K562 (cell line): ENCODE measurements at regions not wholly inside any gene's neighbourhood (a gene's known extent, or its start where the extent isn't known, plus 50 kb on each side); places are given as distances from the start of the nearest gene placed in this dataset.

Experiments used
- CREB5 ChIP-seq: fragments of 250-450 bp; sonication (Bioruptor Pico); IDR thresholded peaks from 2 replicates; pipeline ENCODE4 v1.5.0; 2020; ENCODE audit warnings: mild to moderate bottlenecking
- EP300 ChIP-seq: IDR thresholded peaks from 2 replicates; pipeline ENCODE4 v1.6.1; 2012; ENCODE audit warnings: low read length, improper control_type of control experiment
- NR1H2 ChIP-seq: sonication (generic); formaldehyde crosslinking; IDR thresholded peaks from 2 replicates; pipeline ENCODE4 v1.4.0; 2020; ENCODE audit warnings: mild to moderate bottlenecking, missing genetic modification reagents
- RREB1 ChIP-seq: fragments of 250-450 bp; sonication (Bioruptor Pico); IDR thresholded peaks from 2 replicates; pipeline ENCODE4 v1.4.0; 2020
- ZBTB7A ChIP-seq: IDR thresholded peaks from 2 replicates; pipeline ENCODE4 v1.6.1; 2011; ENCODE audit warnings: low read depth, mild to moderate bottlenecking, low read length, moderate library complexity, borderline replicate concordance; ENCODE audit not compliant: control insufficient read depth
- ZNF785 ChIP-seq: fragments of 250-450 bp; sonication (Bioruptor Pico); IDR thresholded peaks from 2 replicates; pipeline ENCODE4 v1.4.0; 2020; ENCODE audit warnings: mild to moderate bottlenecking
- TF ChIP-seq, protein P1 (sequence below): sonication (generic); formaldehyde crosslinking; IDR thresholded peaks from 2 replicates; pipeline ENCODE4 v1.8.0; 2023; ENCODE audit warnings: mild to moderate bottlenecking, missing genetic modification reagents
- TF ChIP-seq, protein P2 (sequence below), 3 experiments: IDR thresholded peaks in 2 of 3; conservative IDR thresholded peaks in 1 of 3; 2 replicates each; pipeline ENCODE4 v1.5.1; 2011 to 2012; ENCODE audit warnings: low read length in 3 of 3, mild to moderate bottlenecking in 3 of 3, control low read depth in 2 of 3, improper control_type of control experiment in 1 of 3, inconsistent platforms in 1 of 3, low read depth in 1 of 3, mixed read lengths in 1 of 3, moderate library complexity in 1 of 3; ENCODE audit not compliant: insufficient read depth in 2 of 3

- TF ChIP-seq EP300 (no peak), CREB5 (no peak), NR1H2 (no peak), RREB1 (CRISPR knock-in tag) (no peak), ZNF785 (CRISPR knock-in tag) (no peak), ZBTB7A (no peak)
- TF ChIP-seq, protein P1, sequence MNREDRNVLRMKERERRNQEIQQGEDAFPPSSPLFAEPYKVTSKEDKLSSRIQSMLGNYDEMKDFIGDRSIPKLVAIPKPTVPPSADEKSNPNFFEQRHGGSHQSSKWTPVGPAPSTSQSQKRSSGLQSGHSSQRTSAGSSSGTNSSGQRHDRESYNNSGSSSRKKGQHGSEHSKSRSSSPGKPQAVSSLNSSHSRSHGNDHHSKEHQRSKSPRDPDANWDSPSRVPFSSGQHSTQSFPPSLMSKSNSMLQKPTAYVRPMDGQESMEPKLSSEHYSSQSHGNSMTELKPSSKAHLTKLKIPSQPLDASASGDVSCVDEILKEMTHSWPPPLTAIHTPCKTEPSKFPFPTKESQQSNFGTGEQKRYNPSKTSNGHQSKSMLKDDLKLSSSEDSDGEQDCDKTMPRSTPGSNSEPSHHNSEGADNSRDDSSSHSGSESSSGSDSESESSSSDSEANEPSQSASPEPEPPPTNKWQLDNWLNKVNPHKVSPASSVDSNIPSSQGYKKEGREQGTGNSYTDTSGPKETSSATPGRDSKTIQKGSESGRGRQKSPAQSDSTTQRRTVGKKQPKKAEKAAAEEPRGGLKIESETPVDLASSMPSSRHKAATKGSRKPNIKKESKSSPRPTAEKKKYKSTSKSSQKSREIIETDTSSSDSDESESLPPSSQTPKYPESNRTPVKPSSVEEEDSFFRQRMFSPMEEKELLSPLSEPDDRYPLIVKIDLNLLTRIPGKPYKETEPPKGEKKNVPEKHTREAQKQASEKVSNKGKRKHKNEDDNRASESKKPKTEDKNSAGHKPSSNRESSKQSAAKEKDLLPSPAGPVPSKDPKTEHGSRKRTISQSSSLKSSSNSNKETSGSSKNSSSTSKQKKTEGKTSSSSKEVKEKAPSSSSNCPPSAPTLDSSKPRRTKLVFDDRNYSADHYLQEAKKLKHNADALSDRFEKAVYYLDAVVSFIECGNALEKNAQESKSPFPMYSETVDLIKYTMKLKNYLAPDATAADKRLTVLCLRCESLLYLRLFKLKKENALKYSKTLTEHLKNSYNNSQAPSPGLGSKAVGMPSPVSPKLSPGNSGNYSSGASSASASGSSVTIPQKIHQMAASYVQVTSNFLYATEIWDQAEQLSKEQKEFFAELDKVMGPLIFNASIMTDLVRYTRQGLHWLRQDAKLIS (CRISPR knock-in tag) = no peak
- TF ChIP-seq, protein P2, sequence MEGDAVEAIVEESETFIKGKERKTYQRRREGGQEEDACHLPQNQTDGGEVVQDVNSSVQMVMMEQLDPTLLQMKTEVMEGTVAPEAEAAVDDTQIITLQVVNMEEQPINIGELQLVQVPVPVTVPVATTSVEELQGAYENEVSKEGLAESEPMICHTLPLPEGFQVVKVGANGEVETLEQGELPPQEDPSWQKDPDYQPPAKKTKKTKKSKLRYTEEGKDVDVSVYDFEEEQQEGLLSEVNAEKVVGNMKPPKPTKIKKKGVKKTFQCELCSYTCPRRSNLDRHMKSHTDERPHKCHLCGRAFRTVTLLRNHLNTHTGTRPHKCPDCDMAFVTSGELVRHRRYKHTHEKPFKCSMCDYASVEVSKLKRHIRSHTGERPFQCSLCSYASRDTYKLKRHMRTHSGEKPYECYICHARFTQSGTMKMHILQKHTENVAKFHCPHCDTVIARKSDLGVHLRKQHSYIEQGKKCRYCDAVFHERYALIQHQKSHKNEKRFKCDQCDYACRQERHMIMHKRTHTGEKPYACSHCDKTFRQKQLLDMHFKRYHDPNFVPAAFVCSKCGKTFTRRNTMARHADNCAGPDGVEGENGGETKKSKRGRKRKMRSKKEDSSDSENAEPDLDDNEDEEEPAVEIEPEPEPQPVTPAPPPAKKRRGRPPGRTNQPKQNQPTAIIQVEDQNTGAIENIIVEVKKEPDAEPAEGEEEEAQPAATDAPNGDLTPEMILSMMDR (IDR thresholded peaks at IDR 0.05 in 2 of 3, conservative IDR thresholded peaks at IDR 0.05 in 1 of 3; ENCODE audit: insufficient read depth in 2 of 3, low read depth in 1 of 3, low read length in 3 of 3) = no peak
These were observed 119.4 kb downstream of the MFAP3L start for GRCh38 chr4:169906821-169907220.
